Stimulated activated naive CD8-positive, alpha-beta T cell treated with anti-CD3 and anti-CD28 coated beads, Interleukin-15, amount 100 ng/mL, for 72 hours (primary cell): ENCODE measurements at regions not wholly inside any gene's neighbourhood (a gene's known extent, or its start where the extent isn't known, plus 50 kb on each side); places are given as distances from the start of the nearest gene placed in this dataset.
"Not testable (repeated sequence)": the region's sequence is repeated elsewhere in the genome, so short reads cannot be mapped to it uniquely, and the experiment has no call there.

Experiments used
- ATAC-seq: fragments of 150-1000 bp; cut with Tn5 transposase; 2 replicates; pipeline ENCODE4 v1.10.0; 2021; ENCODE audit warnings: mild to moderate bottlenecking, moderate library complexity
- DNase-seq, 2 donors: peaks; one replicate each; pipeline ENCODE4 v3.0.0; 2021 to 2022
- H3K27ac Mint-ChIP-seq, 2 donors: one replicate each; pipeline ENCODE4 v1.8.0; 2022; ENCODE audit warnings: mild to moderate bottlenecking in 2 of 2, mixed read lengths in 2 of 2, moderate library complexity in 2 of 2
- H3K27me3 Mint-ChIP-seq: one replicate; pipeline ENCODE4 v1.8.0; 2022; ENCODE audit warnings: mixed read lengths
- H3K4me1 Mint-ChIP-seq: one replicate; pipeline ENCODE4 v1.8.0; 2022; ENCODE audit warnings: mild to moderate bottlenecking, mixed read lengths
- H3K4me3 Mint-ChIP-seq, 2 donors: one replicate each; pipeline ENCODE4 v1.8.0; 2022; ENCODE audit warnings: mild to moderate bottlenecking in 2 of 2, mixed read lengths in 2 of 2, moderate library complexity in 1 of 2
- H3K9me3 Mint-ChIP-seq, 2 donors: one replicate each; pipeline ENCODE4 v1.8.0; 2022; ENCODE audit warnings: mixed read lengths in 2 of 2

GRCh38 chr7:29642494-29643155 lies 79.0 kb downstream of the PRR15 start:
- Mint-ChIP-seq H3K4me3 (no peak overlapping the region), H3K27ac (no peak overlapping the region), H3K27me3 (peaks cover 8% of the 10 kb centered on the region), H3K4me1 (peaks cover 5% of the 10 kb centered on the region), H3K9me3 (no peaks in the 10 kb centered on the region)
- ATAC-seq (no peak), DNase-seq (no peak)

- H3K9me3 Mint-ChIP-seq, H3K27me3 Mint-ChIP-seq, ATAC-seq, DNase-seq, H3K27ac Mint-ChIP-seq, H3K4me1 Mint-ChIP-seq, H3K4me3 Mint-ChIP-seq: not testable (repeated sequence)
Observed at GRCh38 chr7:29646116-29646515, 82.5 kb downstream of the PRR15 start.

GRCh38 chr7:29647020-29647654 lies 83.5 kb downstream of the PRR15 start:
- no peak overlapping the region for H3K27ac Mint-ChIP-seq
- no peaks in the 10 kb centered on the region for H3K9me3 Mint-ChIP-seq
- peaks cover 5% of the 10 kb centered on the region for H3K4me1 Mint-ChIP-seq
- DNase-seq (no peak), ATAC-seq (no peak)
- H3K4me3 Mint-ChIP-seq = no peak overlapping the region
- H3K27me3 Mint-ChIP-seq = peaks cover 8% of the 10 kb centered on the region

GRCh38 chr7:29647691-29648210 lies 84.1 kb downstream of the PRR15 start:
- H3K27me3 Mint-ChIP-seq, H3K4me3 Mint-ChIP-seq, H3K9me3 Mint-ChIP-seq, ATAC-seq, H3K4me1 Mint-ChIP-seq, DNase-seq: not testable (repeated sequence)
- peak overlapping the region in 1 of 2 donors; percentile 67 for H3K27ac Mint-ChIP-seq

- DNase-seq (no peak), ATAC-seq (peak; percentile 70)
- H3K4me1 Mint-ChIP-seq = peaks cover 5% of the 10 kb centered on the region
- no peak overlapping the region for H3K27ac Mint-ChIP-seq
- no peak overlapping the region for H3K4me3 Mint-ChIP-seq
- H3K9me3 Mint-ChIP-seq = no peaks in the 10 kb centered on the region
- peaks cover 8% of the 10 kb centered on the region for H3K27me3 Mint-ChIP-seq
Observed at GRCh38 chr7:29649028-29649716, 85.5 kb downstream of the PRR15 start.

- H3K4me1 Mint-ChIP-seq = peaks cover 5% of the 10 kb centered on the region
- no peak for ATAC-seq
- H3K4me3 Mint-ChIP-seq = no peak overlapping the region
- no peak overlapping the region for H3K27ac Mint-ChIP-seq
- peaks cover 8% of the 10 kb centered on the region for H3K27me3 Mint-ChIP-seq
- H3K9me3 Mint-ChIP-seq = no peaks in the 10 kb centered on the region
- no peak for DNase-seq
Observed at GRCh38 chr7:29649876-29650275, 86.2 kb downstream of the PRR15 start.

- H3K4me1 Mint-ChIP-seq = peaks cover 5% of the 10 kb centered on the region
- no peak for ATAC-seq
- H3K9me3 Mint-ChIP-seq = no peaks in the 10 kb centered on the region
- H3K27ac Mint-ChIP-seq = no peak overlapping the region
- H3K4me3 Mint-ChIP-seq = no peak overlapping the region
- H3K27me3 Mint-ChIP-seq = peaks cover 6% of the 10 kb centered on the region
- DNase-seq = no peak
Observed at GRCh38 chr7:29651477-29651876, 87.8 kb downstream of the PRR15 start.

GRCh38 chr7:29652556-29652955 lies 88.9 kb downstream of the PRR15 start:
- DNase-seq (no peak), ATAC-seq (no peak)
- Mint-ChIP-seq H3K27ac (no peak overlapping the region), H3K9me3 (no peaks in the 10 kb centered on the region), H3K27me3 (no peaks in the 10 kb centered on the region), H3K4me1 (peaks cover under 1% of the 10 kb centered on the region), H3K4me3 (no peak overlapping the region)

GRCh38 chr7:29654340-29654739 lies 90.7 kb downstream of the PRR15 start:
- ATAC-seq, H3K27me3 Mint-ChIP-seq, H3K9me3 Mint-ChIP-seq, H3K4me1 Mint-ChIP-seq, H3K27ac Mint-ChIP-seq, DNase-seq, H3K4me3 Mint-ChIP-seq: not testable (repeated sequence)

- DNase-seq (no peak), ATAC-seq (no peak)
- H3K27ac Mint-ChIP-seq = no peak overlapping the region
- H3K9me3 Mint-ChIP-seq = no peaks in the 10 kb centered on the region
- no peaks in the 10 kb centered on the region for H3K27me3 Mint-ChIP-seq
- no peak overlapping the region for H3K4me3 Mint-ChIP-seq
- no peaks in the 10 kb centered on the region for H3K4me1 Mint-ChIP-seq
Observed at GRCh38 chr7:29657288-29657687, 93.7 kb downstream of the PRR15 start.

- no peak overlapping the region for H3K4me3 Mint-ChIP-seq
- H3K27ac Mint-ChIP-seq = no peak overlapping the region
- DNase-seq = no peak
- ATAC-seq = no peak
- H3K4me1 Mint-ChIP-seq = peaks cover 2% of the 10 kb centered on the region
- H3K9me3 Mint-ChIP-seq = no peaks in the 10 kb centered on the region
- no peaks in the 10 kb centered on the region for H3K27me3 Mint-ChIP-seq
Observed at GRCh38 chr7:29657856-29658255, 94.2 kb downstream of the PRR15 start.

GRCh38 chr7:29659213-29659612 lies 95.6 kb downstream of the PRR15 start:
- H3K9me3 Mint-ChIP-seq, H3K27me3 Mint-ChIP-seq, H3K27ac Mint-ChIP-seq, ATAC-seq, H3K4me3 Mint-ChIP-seq, DNase-seq, H3K4me1 Mint-ChIP-seq: not testable (repeated sequence)

GRCh38 chr7:29662899-29663298 lies 99.3 kb downstream of the PRR15 start:
- H3K4me1 Mint-ChIP-seq, H3K27me3 Mint-ChIP-seq, DNase-seq, H3K9me3 Mint-ChIP-seq, ATAC-seq, H3K4me3 Mint-ChIP-seq: not testable (repeated sequence)
- H3K27ac Mint-ChIP-seq = peak overlapping the region in 1 of 2 donors; percentile 79

GRCh38 chr7:29664999-29665398 lies 101.4 kb downstream of the PRR15 start:
- H3K4me3 Mint-ChIP-seq, DNase-seq, H3K9me3 Mint-ChIP-seq, H3K4me1 Mint-ChIP-seq, ATAC-seq, H3K27ac Mint-ChIP-seq, H3K27me3 Mint-ChIP-seq: not testable (repeated sequence)

- not testable (repeated sequence) for H3K4me3 Mint-ChIP-seq, H3K27ac Mint-ChIP-seq, H3K27me3 Mint-ChIP-seq, DNase-seq, H3K4me1 Mint-ChIP-seq, H3K9me3 Mint-ChIP-seq, ATAC-seq
Observed at GRCh38 chr7:29667096-29667669, 103.5 kb downstream of the PRR15 start.

GRCh38 chr7:29671286-29671685 lies 107.7 kb downstream of the PRR15 start:
- H3K4me1 Mint-ChIP-seq, H3K4me3 Mint-ChIP-seq, H3K27ac Mint-ChIP-seq, DNase-seq, H3K9me3 Mint-ChIP-seq, ATAC-seq, H3K27me3 Mint-ChIP-seq: not testable (repeated sequence)
